Fibroblast of skin of scalp (primary cell): ENCODE measurements at regions not wholly inside any gene's neighbourhood (a gene's known extent, or its start where the extent isn't known, plus 50 kb on each side); places are given as distances from the start of the nearest gene placed in this dataset.
"Not testable (repeated sequence)": the region's sequence is repeated elsewhere in the genome, so short reads cannot be mapped to it uniquely, and the experiment has no call there.

Experiments used
- DNase-seq: peaks from one replicate; pipeline ENCODE4 v3.0.0-alpha.2; 2013

GRCh38 chr18:1575084-1575483 is 670.4 kb downstream of the ADCYAP1 start:
- DNase-seq, result no peak

GRCh38 chr18:1578505-1578904 is 673.8 kb downstream of the ADCYAP1 start:
- DNase-seq, result no peak

GRCh38 chr18:1581581-1581980 is 676.9 kb downstream of the ADCYAP1 start:
- no peak for DNase-seq

DNA sequence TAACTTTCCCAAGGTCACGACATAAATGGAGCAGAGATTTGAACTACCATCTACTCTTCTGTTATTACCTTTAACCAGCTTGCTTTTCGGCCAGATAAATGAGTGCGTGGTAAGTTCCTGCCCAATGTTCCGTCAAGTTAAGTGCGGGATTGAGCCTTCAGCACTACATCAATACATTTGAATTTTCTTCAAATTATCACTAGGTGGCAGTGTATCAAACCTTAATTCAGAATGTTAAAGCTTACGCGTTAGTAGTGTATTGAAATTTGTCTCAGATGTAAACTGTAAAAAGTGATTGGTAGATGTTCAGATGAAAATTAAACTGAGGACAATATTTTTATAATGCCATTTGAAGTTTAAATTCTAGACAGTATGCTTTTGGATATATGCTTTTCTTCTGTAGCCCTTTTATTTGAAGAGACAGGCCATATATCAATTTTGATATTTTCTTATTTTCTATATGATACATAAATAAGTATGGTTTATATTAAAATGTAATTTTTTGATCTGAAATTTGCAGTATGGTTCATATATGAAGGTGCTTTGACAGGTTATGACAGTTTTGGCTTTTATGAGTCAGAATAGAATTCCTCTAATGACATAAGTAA is 681.3 kb downstream of the ADCYAP1 start:
- peak; percentile 20 for DNase-seq

DNA sequence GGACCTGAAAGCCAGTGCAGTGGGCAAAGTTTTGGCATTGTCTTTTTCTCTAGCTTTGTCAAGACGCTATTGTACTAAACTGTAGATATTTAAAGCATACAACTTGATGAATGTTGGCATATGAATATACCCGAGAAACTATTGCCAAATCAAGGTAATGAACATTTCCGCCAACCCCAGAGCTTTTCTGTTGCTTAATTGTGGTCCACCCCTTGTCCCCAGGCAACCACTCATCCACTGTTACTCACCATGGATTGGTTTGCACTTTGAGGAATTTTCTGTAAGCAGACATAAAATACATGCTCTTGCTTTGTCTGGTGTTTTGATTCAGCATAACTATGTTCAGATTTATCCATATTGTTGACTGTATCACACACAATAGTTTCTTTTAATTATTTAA is 688.4 kb downstream of the ADCYAP1 start:
- DNase-seq, result no peak

- DNase-seq, result no peak
Observed at GRCh38 chr18:1595195-1595594, 690.5 kb downstream of the ADCYAP1 start.

GRCh38 chr18:1599196-1599595 is 694.5 kb downstream of the ADCYAP1 start:
- no peak for DNase-seq

DNA sequence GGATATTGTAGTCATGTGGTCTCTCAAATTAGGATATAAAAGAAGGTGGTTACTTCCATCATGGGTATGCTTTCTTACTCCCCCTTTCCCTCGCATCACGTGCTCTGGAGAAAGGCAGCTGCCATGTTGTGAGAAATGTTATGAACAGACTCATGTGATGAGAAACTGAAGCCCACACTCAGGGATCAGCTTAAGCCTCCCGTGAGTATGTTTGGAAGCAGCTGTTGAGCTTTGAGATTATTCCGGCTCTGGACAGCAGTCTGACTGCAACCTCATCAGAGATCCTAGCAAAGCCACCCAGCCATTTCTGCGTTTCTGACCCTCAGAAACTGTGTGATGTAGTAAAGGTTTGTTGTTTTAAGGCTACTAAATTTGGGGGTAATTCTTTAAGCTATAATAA is 700.1 kb downstream of the ADCYAP1 start:
- no peak for DNase-seq

DNA sequence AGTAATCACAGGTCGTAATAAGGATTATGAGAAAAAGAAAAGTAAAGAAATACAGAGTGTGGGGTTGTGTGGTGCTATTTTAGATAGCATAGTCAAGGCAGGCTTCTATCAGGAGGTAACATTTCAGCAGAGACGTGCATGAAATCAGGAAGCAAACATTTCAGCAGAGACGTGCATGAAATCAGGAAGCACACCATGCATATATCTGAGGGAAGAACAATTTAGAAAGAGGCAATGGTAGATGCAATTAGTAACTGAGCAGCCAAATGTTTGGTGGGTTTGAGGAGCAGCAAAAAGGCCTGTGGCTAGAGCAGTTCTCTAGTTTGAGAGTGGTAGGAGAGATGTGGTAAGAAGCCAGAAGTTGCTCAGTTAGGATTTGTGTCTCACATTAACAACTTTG is 713.7 kb downstream of the ADCYAP1 start:
- no peak for DNase-seq

GRCh38 chr18:1619507-1619906 is 714.8 kb downstream of the ADCYAP1 start:
- DNase-seq, result no peak

DNA sequence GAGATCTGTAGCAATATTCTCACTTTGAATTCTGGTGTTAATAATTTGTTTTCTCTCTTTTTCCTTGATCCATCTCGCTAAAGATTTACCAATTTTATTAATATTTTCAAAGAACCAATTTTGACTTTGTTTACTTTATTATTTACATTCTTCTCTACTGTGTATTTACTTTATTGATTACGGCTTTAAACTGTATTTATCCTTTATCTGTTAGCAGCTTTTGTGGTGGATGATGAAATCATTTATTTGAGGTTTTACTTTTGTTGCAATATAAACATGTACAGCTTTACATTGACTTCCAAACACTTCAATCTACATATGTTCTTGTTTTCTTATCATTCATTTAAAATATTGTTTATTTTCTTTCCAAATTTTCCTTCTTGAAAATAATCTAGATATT is 719.9 kb downstream of the ADCYAP1 start:
- no peak for DNase-seq

GRCh38 chr18:1627494-1627893 is 722.8 kb downstream of the ADCYAP1 start:
- DNase-seq, result no peak

GRCh38 chr18:1648712-1649111 is 744.0 kb downstream of the ADCYAP1 start:
- no peak for DNase-seq

- DNase-seq, result no peak
Observed at GRCh38 chr18:1652018-1652417, 747.3 kb downstream of the ADCYAP1 start.

DNA sequence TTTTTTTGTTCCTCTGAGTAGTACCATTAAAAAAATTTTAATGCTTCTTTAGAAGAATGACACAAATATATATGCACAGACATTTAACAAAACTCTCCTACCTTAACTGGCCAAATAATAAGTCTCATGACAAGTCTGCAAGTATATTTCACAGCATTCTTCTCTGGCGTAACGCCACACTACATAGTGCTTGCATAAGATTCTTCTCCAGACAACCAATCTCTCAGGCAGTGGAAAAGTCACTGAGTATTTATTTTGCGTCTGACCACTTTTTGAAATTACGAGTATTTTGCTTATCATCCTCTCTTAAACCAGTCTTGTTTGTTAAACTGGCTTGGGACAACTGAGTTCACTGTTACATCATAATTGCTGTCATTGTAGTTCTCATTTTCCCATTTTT is 749.2 kb downstream of the ADCYAP1 start:
- DNase-seq, result no peak

DNA sequence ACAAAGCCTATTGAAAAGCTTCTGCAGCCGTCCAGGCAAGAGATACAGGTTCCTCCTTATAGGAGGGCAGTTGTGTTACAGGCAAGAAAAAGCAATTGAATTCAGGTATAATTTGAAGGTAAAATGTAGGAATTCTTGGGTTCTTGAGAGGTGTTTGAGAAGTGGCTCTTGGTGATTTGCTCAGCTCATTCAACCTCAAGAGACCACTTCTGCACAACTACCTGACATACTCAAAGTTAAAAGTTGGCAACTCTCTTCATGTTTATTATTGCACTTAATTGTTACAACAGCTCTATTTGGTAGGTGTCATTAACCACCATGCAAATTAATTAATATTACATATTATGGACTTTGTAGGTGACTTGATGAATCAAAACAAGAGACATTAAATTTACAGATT is 753.2 kb downstream of the ADCYAP1 start:
- DNase-seq, result no peak

- DNase-seq, result no peak
Observed at GRCh38 chr18:1658908-1659566, 754.4 kb downstream of the ADCYAP1 start.

- DNase-seq, result peak; percentile 15
Observed at GRCh38 chr18:1663879-1664705, 759.4 kb downstream of the ADCYAP1 start.

DNA sequence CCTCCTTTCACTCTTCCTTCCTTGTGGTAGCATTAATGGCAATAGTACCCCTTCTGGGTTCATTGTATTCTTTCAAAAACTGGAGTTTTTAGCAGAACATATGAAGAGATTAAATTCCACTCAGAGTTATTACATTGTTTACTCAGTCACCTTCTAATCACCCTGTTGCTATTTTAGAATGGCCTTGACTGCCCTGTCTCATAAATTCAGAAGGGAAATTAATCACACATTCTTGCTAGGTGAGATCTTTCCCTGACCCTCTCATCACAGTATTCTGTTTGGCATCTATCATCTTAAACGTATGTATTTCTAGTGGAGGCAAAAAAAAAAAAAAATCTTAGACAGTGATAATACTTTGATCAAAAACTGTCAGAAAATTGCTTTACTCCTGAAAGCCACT is 760.4 kb downstream of the ADCYAP1 start:
- DNase-seq, result no peak

- no peak for DNase-seq
Observed at GRCh38 chr18:1668279-1668678, 763.6 kb downstream of the ADCYAP1 start.

- DNase-seq, result not testable (repeated sequence)
Observed at GRCh38 chr18:1671710-1672109, 767.0 kb downstream of the ADCYAP1 start.

DNA sequence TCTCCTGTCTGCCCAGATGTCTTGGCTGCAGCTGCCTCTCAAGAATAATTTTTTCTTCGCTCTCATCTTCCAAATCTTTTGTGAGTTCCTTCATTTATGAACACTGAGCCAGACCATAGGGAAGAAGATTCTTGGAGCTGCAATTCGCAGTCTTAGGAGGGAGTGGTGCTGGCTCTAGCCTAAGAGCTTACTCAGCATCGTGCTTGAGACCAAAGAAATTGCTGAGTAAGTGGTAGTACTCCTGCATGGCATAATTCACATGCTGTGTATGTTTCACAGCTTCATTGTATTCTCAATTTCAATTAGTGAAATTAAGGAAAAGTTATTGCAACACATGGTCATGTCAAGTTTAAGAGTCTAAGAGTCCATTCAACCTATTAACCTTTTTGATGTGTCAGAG is 771.7 kb downstream of the ADCYAP1 start:
- no peak for DNase-seq

GRCh38 chr18:1680108-1680507 is 775.4 kb downstream of the ADCYAP1 start:
- no peak for DNase-seq

DNA sequence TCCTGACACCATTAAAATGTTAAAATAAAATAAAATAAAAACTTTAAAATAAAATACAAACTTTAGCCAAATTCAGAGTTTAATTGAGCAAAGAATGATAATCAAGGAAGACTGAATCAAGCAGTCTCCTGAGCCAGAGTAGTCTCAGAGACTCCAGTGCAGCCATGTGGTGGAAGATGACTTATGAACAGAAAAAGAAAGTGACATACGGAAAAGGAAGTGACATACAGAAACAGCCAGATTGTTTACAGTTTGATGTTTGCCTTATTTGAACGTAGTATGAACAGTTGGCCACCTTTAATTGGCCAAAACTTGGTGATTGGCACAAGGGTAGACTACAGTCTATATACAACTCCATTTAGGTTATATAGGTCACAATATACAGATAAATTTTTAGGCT is 787.2 kb downstream of the ADCYAP1 start:
- DNase-seq, result no peak
